IMR-90 (cell line): ENCODE measurements at regions not wholly inside any gene's neighbourhood (a gene's known extent, or its start where the extent isn't known, plus 50 kb on each side); places are given as distances from the start of the nearest gene placed in this dataset.

Source experiments
- ATAC-seq: fragments of 200-7000 bp; cut with Tn5 transposase; 2 replicates; pipeline ENCODE4 v1.9.1; 2020; ENCODE audit warnings: low read depth, mild to moderate bottlenecking, moderate library complexity
- BruUV-seq: library from RNA; stranded (reverse); fragments of 400-500 nt; replicated peaks from 2 replicates; lab custom pipeline; 2021; lab: Mats Ljungman, UMichigan
- CTCF ChIA-PET: fragments of 300-600 bp; formaldehyde crosslinking; extraction: SDS; loops from one replicate; lab custom pipeline; 2021; ENCODE audit warnings: antibody characterized with exemption; lab: Yijun Ruan, JAX
- POLR2A ChIA-PET: fragments of 300-600 bp; sonication (Branson Sonifier 250); formaldehyde crosslinking; loops from one replicate; lab custom pipeline; 2022; ENCODE audit warnings: antibody characterized with exemption; ENCODE audit not compliant: unreplicated experiment; lab: Charles Lee
- DNase-seq: peaks from one replicate; pipeline ENCODE4 v3.0.0; 2013
- H2AFZ ChIP-seq: replicated peaks from 2 replicates; pipeline ENCODE3; 2013; ENCODE audit warnings: low read length, mild to moderate bottlenecking; ENCODE audit not compliant: poor library complexity
- H2AK5ac ChIP-seq: 2 replicates; pipeline ENCODE4 v1.6.1; 2013; ENCODE audit warnings: low read depth, low read length, inconsistent platforms
- H2AK9ac ChIP-seq: replicated peaks from 2 replicates; pipeline ENCODE3; 2013; ENCODE audit warnings: mild to moderate bottlenecking, low read depth, low read length, moderate library complexity; ENCODE audit not compliant: poor library complexity
- H2BK120ac ChIP-seq: 2 replicates; pipeline ENCODE4 v1.6.1; 2013; ENCODE audit warnings: low read depth, low read length, inconsistent platforms
- H2BK15ac ChIP-seq: 3 replicates; pipeline ENCODE4 v1.6.1; 2013; ENCODE audit warnings: low read depth, low read length, inconsistent platforms
- H2BK20ac ChIP-seq: 2 replicates; pipeline ENCODE4 v1.6.1; 2013; ENCODE audit warnings: low read depth, mild to moderate bottlenecking, inconsistent platforms, low read length, moderate library complexity
- H2BK5ac ChIP-seq: 2 replicates; pipeline ENCODE4 v1.6.1; 2013; ENCODE audit warnings: mild to moderate bottlenecking, low read depth, low read length, inconsistent platforms; ENCODE audit not compliant: poor library complexity, severe bottlenecking
- H3K14ac ChIP-seq: replicated peaks from 2 replicates; pipeline ENCODE4 v1.6.1; 2013; ENCODE audit warnings: low read depth, low read length, inconsistent platforms
- H3K18ac ChIP-seq: 2 replicates; pipeline ENCODE4 v1.6.1; 2013; ENCODE audit warnings: low read depth, low read length, control low read depth
- H3K23ac ChIP-seq: 2 replicates; pipeline ENCODE4 v1.6.1; 2013; ENCODE audit warnings: low read depth, low read length, inconsistent platforms
- H3K27ac ChIP-seq: 2 replicates; pipeline ENCODE4 v1.5.1; 2013; ENCODE audit warnings: mild to moderate bottlenecking, control low read depth, low read length; ENCODE audit not compliant: insufficient read depth
- H3K27me3 ChIP-seq: 2 replicates; pipeline ENCODE4 v1.6.1; 2013; ENCODE audit warnings: low read length; ENCODE audit not compliant: control insufficient read depth, insufficient read depth
- H3K36me3 ChIP-seq: 2 replicates; pipeline ENCODE4 v1.6.1; 2013; ENCODE audit warnings: low read length, mixed read lengths; ENCODE audit not compliant: control insufficient read depth, insufficient read depth
- H3K4ac ChIP-seq: 2 replicates; pipeline ENCODE4 v1.6.1; 2013; ENCODE audit warnings: low read depth, low read length, inconsistent platforms
- H3K4me1 ChIP-seq: 2 replicates; pipeline ENCODE4 v1.6.1; 2013; ENCODE audit warnings: low read length, mixed read lengths; ENCODE audit not compliant: control insufficient read depth, insufficient read depth
- H3K4me2 ChIP-seq: 2 replicates; pipeline ENCODE4 v1.6.1; 2013; ENCODE audit warnings: low read depth, mild to moderate bottlenecking, control low read depth, low read length, moderate library complexity
- H3K4me3 ChIP-seq: 2 replicates; pipeline ENCODE4 v1.5.1; 2013; ENCODE audit warnings: low read depth, mild to moderate bottlenecking, control low read depth, low read length, moderate library complexity; ENCODE audit not compliant: insufficient read depth
- H3K56ac ChIP-seq: 2 replicates; pipeline ENCODE4 v1.6.1; 2013; ENCODE audit warnings: low read length, inconsistent platforms; ENCODE audit not compliant: insufficient read depth; ENCODE audit errors: extremely low read depth
- H3K79me1 ChIP-seq, 2 experiments: 2 replicates each; pipeline ENCODE4 v1.6.1; 2013; ENCODE audit warnings: low read length in 2 of 2, inconsistent platforms in 1 of 2, low read depth in 1 of 2
- H3K9ac ChIP-seq: 2 replicates; pipeline ENCODE4 v1.6.1; 2013; ENCODE audit warnings: low read depth, low read length, control low read depth
- H3K9me1 ChIP-seq: 2 replicates; pipeline ENCODE4 v1.6.1; 2013; ENCODE audit warnings: low read length, inconsistent platforms; ENCODE audit not compliant: insufficient read depth
- H3K9me3 ChIP-seq: 2 replicates; pipeline ENCODE4 v1.6.1; 2013; ENCODE audit warnings: low read length; ENCODE audit not compliant: control insufficient read depth, insufficient read depth
- H4K20me1 ChIP-seq: 2 replicates; pipeline ENCODE4 v1.6.1; 2013; ENCODE audit warnings: low read length, inconsistent platforms; ENCODE audit not compliant: insufficient read depth
- H4K5ac ChIP-seq: 2 replicates; pipeline ENCODE4 v1.6.1; 2013; ENCODE audit warnings: mild to moderate bottlenecking, low read depth, low read length, control low read depth
- H4K8ac ChIP-seq, 2 experiments: 2 replicates each; pipeline ENCODE4 v1.6.1; 2013; ENCODE audit warnings: low read depth in 2 of 2, low read length in 2 of 2, control low read depth in 1 of 2, inconsistent platforms in 1 of 2
- H4K91ac ChIP-seq: 2 replicates; pipeline ENCODE4 v1.6.1; 2013; ENCODE audit warnings: low read depth, low read length, inconsistent platforms; ENCODE audit not compliant: insufficient read depth
- MAFK ChIP-seq: IDR thresholded peaks from 2 replicates; pipeline ENCODE4 v1.6.1; 2012; ENCODE audit warnings: low read depth, low read length, improper control_type of control experiment
- MXI1 ChIP-seq: IDR thresholded peaks from 2 replicates; pipeline ENCODE4 v1.6.1; 2012; ENCODE audit warnings: low read depth, mild to moderate bottlenecking, low read length, moderate library complexity, borderline replicate concordance
- POLR2A ChIP-seq: IDR thresholded peaks from 2 replicates; pipeline ENCODE4 v1.6.1; 2012; ENCODE audit warnings: mild to moderate bottlenecking, low read depth, low read length
- RAD21 ChIP-seq: IDR thresholded peaks from 2 replicates; pipeline ENCODE4 v1.6.1; 2012; ENCODE audit warnings: low read length, improper control_type of control experiment
- RFX5 ChIP-seq: IDR thresholded peaks from 2 replicates; pipeline ENCODE4 v1.8.0; 2012; ENCODE audit warnings: low read depth, mild to moderate bottlenecking, low read length, moderate library complexity
- SMC3 ChIP-seq: fragments of 150-350 bp; IDR thresholded peaks from 2 replicates; pipeline ENCODE4 v1.6.1; 2016; ENCODE audit warnings: low read depth, mild to moderate bottlenecking, antibody characterized with exemption, low read length, moderate library complexity
- dilution Hi-C: fragments of 300-500 bp; cut with HindIII; formaldehyde crosslinking; loops from one replicate; pipeline ENCODE4 v1.14.3; 2018; ENCODE audit warnings: low sequenced_read_pairs; ENCODE audit not compliant: unreplicated experiment
- in situ Hi-C: fragments of 300-500 bp; cut with MboI; formaldehyde crosslinking; loops from 3 replicates; pipeline ENCODE4 v1.14.3; 2019; ENCODE audit warnings: low sequenced_read_pairs, inconsistent platforms, mixed read lengths
- intact Hi-C: fragments of 100-400 bp; cut with micrococcal nuclease; formaldehyde crosslinking; loops from 2 replicates; pipeline ENCODE4 v1.10.0; 2022

- no peak overlapping the region for H2BK5ac ChIP-seq
- BruUV-seq = no TSS peak
- 0 out of 2 replicates have a peak, but pooled peaks have one; percentile 24 for ATAC-seq
Measured at GRCh38 chr11:26805001-26805400, 83.1 kb upstream of the SLC5A12 start.

More at GRCh38 chr11:26805001-26805400, 83.1 kb upstream of the SLC5A12 start:
- no peak overlapping the region for H2AFZ ChIP-seq
- no peaks in the 10 kb centered on the region for H3K9me3 ChIP-seq
- no peak overlapping the region for H3K23ac ChIP-seq
- H3K27ac ChIP-seq = no peak overlapping the region
- ChIA-PET CTCF (no interaction called here), POLR2A (no interaction called here)
- H3K9ac ChIP-seq = no peak overlapping the region
- H3K79me1 ChIP-seq = no peaks in the 10 kb centered on the region
- no peak overlapping the region for H2AK9ac ChIP-seq
- H4K8ac ChIP-seq = no peak overlapping the region
- no peak overlapping the region for H3K14ac ChIP-seq
- H3K18ac ChIP-seq = no peak overlapping the region
- H3K56ac ChIP-seq = no peak overlapping the region
- no peak overlapping the region for H2AK5ac ChIP-seq
- no peaks in the 10 kb centered on the region; the same call in 1 of the 2 replicates for H3K4me1 ChIP-seq
- in situ Hi-C loops = no loop called here
- TF ChIP-seq RAD21 = no peak
- TF ChIP-seq RFX5 = no peak
- no peak for TF ChIP-seq POLR2A
- TF ChIP-seq MAFK = no peak
- no peak for TF ChIP-seq SMC3
- TF ChIP-seq MXI1 = no peak
- H4K20me1 ChIP-seq = no peaks in the 10 kb centered on the region
- no peak overlapping the region for H3K4ac ChIP-seq
- no peak overlapping the region for H4K5ac ChIP-seq
- H2BK120ac ChIP-seq = no peak overlapping the region
- no peaks in the 10 kb centered on the region for H3K27me3 ChIP-seq
- DNase-seq = no peak
- H4K91ac ChIP-seq = no peak overlapping the region
- intact Hi-C loops = no loop called here
- no peak overlapping the region for H3K4me3 ChIP-seq
- no peaks in the 10 kb centered on the region for H3K9me1 ChIP-seq
- H3K4me2 ChIP-seq = no peak overlapping the region
- dilution Hi-C loops = no loop called here
- H3K36me3 ChIP-seq = no peaks in the 10 kb centered on the region
- H2BK15ac ChIP-seq = no peak overlapping the region
- no peak overlapping the region for H2BK20ac ChIP-seq
